ENCODE measurements at regions not wholly inside any gene's neighbourhood (a gene's known extent, or its start where the extent isn't known, plus 50 kb on each side); places are given as distances from the start of the nearest gene placed in this dataset.

DNA sequence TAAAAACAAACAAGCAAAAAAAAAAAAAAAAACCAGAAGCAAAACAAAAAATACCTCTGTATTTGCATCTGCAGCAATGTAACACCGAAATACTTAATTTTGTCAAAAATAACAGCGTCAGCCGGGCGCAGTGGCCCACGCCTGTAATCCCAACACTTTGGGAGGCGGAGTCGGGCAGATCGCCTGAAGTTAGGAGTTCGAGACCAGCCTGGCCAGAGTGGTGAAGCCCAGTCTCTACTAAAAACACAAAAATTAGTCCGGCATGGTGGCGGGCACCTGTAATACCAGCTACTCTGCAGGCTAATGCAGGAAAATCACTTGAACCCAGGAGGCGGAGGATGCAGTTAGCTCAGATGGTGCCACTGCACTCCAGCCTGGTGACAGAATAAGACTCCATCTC is 683.5 kb upstream of the CA10 start:
- TF ChIP-seq, protein P1, sequence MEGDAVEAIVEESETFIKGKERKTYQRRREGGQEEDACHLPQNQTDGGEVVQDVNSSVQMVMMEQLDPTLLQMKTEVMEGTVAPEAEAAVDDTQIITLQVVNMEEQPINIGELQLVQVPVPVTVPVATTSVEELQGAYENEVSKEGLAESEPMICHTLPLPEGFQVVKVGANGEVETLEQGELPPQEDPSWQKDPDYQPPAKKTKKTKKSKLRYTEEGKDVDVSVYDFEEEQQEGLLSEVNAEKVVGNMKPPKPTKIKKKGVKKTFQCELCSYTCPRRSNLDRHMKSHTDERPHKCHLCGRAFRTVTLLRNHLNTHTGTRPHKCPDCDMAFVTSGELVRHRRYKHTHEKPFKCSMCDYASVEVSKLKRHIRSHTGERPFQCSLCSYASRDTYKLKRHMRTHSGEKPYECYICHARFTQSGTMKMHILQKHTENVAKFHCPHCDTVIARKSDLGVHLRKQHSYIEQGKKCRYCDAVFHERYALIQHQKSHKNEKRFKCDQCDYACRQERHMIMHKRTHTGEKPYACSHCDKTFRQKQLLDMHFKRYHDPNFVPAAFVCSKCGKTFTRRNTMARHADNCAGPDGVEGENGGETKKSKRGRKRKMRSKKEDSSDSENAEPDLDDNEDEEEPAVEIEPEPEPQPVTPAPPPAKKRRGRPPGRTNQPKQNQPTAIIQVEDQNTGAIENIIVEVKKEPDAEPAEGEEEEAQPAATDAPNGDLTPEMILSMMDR (IDR thresholded peaks at IDR 0.05; ENCODE audit: low read depth, low read length, missing control alignments): no peak
- DNase-seq (ENCODE audit: low read depth): no peak
- no peak overlapping the region for H3K4me3 ChIP-seq (ENCODE audit: low read depth, low read length)

DNA sequence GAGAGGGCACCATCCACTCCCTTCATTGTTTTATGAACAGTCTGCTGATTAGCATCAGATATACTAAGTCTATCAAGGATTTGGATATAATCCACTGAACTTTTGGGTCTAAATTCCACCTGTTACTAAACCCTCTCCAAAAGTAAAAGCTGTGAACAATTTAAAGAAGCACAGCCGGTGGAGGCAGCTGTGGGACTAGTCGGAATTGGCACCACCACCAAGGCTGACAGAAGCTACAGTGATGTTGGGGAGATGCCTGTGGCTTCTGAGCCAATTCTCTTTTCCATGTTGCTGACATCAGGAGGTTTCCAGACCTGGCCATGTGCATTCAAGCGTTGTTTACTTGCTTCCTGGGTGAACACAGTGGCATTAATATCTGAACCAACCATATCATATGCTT is 679.0 kb upstream of the CA10 start:
- no peak for DNase-seq (ENCODE audit: low read depth)
- no peak overlapping the region for H3K4me3 ChIP-seq (ENCODE audit: low read depth, low read length)
- TF ChIP-seq, protein P1 (IDR thresholded peaks at IDR 0.05; ENCODE audit: low read depth, low read length, missing control alignments): no peak

GRCh38 chr17:52831536-52831935 is 673.0 kb upstream of the CA10 start:
- no peak overlapping the region for H3K4me3 ChIP-seq (ENCODE audit: low read depth, low read length)
- DNase-seq (ENCODE audit: low read depth): no peak
- TF ChIP-seq, protein P1 (IDR thresholded peaks at IDR 0.05; ENCODE audit: low read depth, low read length, missing control alignments): no peak

DNA sequence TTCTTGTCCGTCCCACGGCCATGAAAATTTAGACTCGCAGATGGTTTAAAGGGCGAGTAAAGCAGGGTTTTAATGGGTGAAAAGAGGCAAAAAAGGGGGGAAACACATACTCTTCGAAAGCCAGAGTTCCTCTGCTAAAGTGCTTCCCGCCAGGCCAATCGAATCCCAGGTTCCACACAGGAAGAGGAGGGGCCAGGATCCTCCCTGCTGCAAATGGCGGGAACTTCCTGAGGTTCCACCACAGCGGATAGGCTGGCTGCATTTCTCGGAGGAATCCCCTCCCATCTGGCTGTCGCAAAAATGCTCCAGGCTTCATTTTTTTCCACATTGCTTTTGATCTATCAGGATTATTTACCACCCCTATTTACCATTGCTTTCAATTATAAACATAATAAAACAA is 670.1 kb upstream of the CA10 start:
- TF ChIP-seq, protein P1 (IDR thresholded peaks at IDR 0.05; ENCODE audit: low read depth, low read length, missing control alignments): no peak
- H3K4me3 ChIP-seq (ENCODE audit: low read depth, low read length): no peak overlapping the region

GRCh38 chr17:52827526-52827925 is 669.0 kb upstream of the CA10 start:
- H3K4me3 ChIP-seq (ENCODE audit: low read depth, low read length): no peak overlapping the region
- DNase-seq (ENCODE audit: low read depth): no peak
- TF ChIP-seq, protein P1 (IDR thresholded peaks at IDR 0.05; ENCODE audit: low read depth, low read length, missing control alignments): no peak

More for the DNA sequence above, 670.1 kb upstream of the CA10 start:
- no peak for DNase-seq (ENCODE audit: low read depth)

- H3K4me3 ChIP-seq (ENCODE audit: low read depth, low read length): no peak overlapping the region
- TF ChIP-seq, protein P1 (IDR thresholded peaks at IDR 0.05; ENCODE audit: low read depth, low read length, missing control alignments): no peak
- no peak for DNase-seq (ENCODE audit: low read depth)
Measured at GRCh38 chr17:52824542-52824941, 666.0 kb upstream of the CA10 start.

DNA sequence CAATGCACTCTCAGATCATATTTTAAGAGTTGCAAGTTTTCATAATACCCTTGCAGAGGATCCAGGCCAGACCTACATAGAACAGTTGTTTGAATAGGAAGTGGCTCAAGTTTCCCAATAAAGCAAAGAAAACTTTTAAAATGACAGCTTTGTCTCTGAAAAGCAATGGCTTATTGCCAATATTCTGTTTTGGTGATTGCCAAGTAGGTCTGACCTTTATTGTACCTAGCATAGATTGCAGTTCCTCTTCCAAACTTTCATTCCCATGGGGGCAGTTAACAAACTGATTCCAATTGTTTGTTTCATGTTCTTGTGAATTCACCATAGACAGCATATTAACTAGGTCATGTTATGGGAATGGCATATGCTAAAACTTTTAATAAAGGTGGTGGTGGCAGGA is 664.6 kb upstream of the CA10 start:
- TF ChIP-seq, protein P1 (IDR thresholded peaks at IDR 0.05; ENCODE audit: low read depth, low read length, missing control alignments): no peak
- no peak for DNase-seq (ENCODE audit: low read depth)
- H3K4me3 ChIP-seq (ENCODE audit: low read depth, low read length): no peak overlapping the region
